ENCODE measurements at regions not wholly inside any gene's neighbourhood (a gene's known extent, or its start where the extent isn't known, plus 50 kb on each side); places are given as distances from the start of the nearest gene placed in this dataset.

DNA sequence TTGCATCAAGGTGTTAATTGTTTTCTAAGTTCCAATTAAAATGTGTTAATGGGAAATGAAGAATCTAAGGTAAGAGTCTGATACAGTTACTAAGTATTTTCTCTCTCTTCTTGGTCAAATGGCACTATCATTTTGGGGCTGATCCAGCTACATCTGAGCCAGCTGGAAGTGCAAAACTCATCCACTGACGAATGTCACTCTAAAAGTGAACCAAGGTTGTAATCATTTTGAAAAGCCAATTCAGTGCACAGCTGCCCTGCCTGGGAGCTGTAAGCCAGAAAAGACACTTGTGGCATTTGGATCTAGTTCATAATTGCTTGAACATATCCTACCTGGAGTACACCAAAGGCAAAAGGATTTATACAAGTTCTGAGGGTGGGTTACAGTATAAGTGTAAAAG, 1011.3 kb downstream of the AACS start:
- DNase-seq (ENCODE audit: low read depth in 2 of 2): no peak

- no peak for DNase-seq (ENCODE audit: low read depth in 2 of 2)
Measured at GRCh38 chr12:126083926-126084325, 1018.7 kb downstream of the AACS start.

DNA sequence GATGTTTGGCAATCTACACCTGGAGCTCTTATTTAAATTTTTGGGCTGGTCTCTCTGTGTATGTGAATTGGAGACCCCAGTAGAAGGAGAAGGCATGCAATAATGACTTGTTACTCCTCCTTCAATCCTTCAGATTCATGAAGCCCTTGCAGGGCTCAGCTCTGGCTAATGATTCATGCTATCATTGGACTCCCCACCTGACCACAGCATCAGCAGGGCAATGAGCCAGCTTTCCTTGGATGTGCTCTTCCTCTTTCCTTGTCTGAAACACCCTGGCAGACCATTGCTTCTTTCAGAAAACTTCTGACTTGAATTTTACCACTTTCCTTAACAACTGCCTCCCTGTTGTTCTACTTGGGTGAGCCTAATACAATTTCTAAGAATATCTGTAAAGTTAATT, 1019.2 kb downstream of the AACS start:
- no peak for DNase-seq (ENCODE audit: low read depth in 2 of 2)

DNA sequence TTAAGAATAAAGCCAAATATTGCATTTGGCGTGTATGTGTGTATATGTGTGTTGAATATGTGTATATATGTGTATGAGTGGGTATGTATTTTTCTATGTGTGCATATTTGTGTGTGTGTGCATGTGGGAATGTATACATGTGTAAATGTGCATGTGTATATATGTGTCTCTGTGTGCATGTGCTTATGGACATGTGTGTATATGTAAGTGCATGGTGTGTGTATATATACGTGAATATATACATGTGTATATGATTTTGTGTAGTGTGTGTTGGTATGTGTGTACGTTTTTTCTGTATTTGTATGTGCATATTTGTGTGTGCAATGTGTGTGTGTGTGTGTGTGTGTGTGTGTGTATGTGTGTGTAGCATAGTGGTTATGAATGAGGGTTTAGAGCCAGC, 1021.0 kb downstream of the AACS start:
- DNase-seq (ENCODE audit: low read depth in 2 of 2): no peak

DNA sequence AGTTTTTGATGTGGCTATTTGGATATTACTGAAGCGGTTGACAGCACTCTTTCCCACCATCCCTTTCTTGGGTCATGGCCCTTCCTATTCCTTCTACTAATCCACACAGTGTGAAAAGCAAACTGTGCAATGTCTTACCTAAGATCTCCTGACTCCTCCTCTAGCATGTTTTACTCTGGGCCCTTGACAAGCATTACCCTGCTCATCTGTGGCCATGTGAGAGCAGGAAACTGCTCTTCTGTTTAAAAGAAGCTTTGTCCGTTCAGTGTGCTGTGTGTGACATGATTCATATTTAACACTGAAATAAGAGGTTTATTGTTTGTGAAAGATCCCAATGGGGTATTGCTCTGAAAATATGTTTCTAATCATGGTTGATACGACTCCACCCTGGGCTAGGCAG, 1022.5 kb downstream of the AACS start:
- DNase-seq (ENCODE audit: low read depth in 2 of 2): no peak

GRCh38 chr12:126093908-126094307, 1028.7 kb downstream of the AACS start:
- peak; percentile 6 to 8 for DNase-seq (ENCODE audit: low read depth in 2 of 2)

- no peak for DNase-seq (ENCODE audit: low read depth in 2 of 2)
Measured at GRCh38 chr12:126095748-126096510, 1030.7 kb downstream of the AACS start.

GRCh38 chr12:126106706-126107105, 1041.5 kb downstream of the AACS start:
- DNase-seq (ENCODE audit: low read depth in 2 of 2): no peak

DNA sequence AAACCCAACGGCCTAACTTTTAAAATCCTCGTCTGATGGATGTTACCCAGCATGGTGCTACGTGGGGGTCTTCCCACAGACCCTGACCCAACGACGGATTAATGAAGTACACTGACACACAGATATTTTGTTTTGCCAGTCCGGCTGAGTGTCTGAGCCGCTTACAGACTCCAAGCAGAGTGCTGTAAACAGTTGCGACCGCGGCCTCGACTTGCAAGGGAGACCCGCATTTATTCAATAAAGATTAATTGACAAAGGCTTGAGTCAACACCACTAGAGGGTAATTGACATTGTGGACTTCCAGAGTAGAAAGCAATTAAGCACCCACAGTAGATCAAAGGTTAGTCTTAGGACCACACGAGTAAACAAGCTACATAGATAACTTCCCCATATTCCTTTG, 1042.4 kb downstream of the AACS start:
- no peak for DNase-seq (ENCODE audit: low read depth in 2 of 2)

- DNase-seq (ENCODE audit: low read depth in 2 of 2): no peak
Measured at GRCh38 chr12:126108247-126108646, 1043.0 kb downstream of the AACS start.

- DNase-seq (ENCODE audit: low read depth in 2 of 2): no peak
Measured at GRCh38 chr12:126112141-126112540, 1046.9 kb downstream of the AACS start.

- no peak for DNase-seq (ENCODE audit: low read depth in 2 of 2)
Measured at GRCh38 chr12:126112849-126113248, 1047.6 kb downstream of the AACS start.

GRCh38 chr12:126114441-126114840, 1049.2 kb downstream of the AACS start:
- no peak for DNase-seq (ENCODE audit: low read depth in 2 of 2)

DNA sequence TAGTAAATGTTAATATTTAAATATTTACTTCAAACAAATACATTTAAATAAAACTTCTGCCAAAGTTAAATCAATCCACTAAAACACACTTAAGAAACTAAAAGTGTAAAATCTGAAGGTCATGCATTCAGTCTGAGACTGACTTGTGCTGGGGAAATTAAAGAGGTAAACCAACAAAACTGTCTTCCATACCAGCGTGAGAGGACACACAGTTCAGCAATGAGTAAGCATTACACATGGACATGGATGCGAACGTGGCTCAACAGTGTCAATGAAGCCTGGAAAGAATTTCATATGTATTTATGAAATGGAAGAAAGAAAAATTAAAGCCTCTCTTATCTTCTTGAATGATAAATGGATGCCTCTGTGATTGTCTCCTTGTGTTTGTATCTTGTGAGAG, 1052.3 kb downstream of the AACS start:
- no peak for DNase-seq (ENCODE audit: low read depth in 2 of 2)

GRCh38 chr12:126139355-126139754, 1074.1 kb downstream of the AACS start:
- no peak for DNase-seq (ENCODE audit: low read depth in 2 of 2)

GRCh38 chr12:126144603-126145002, 1079.4 kb downstream of the AACS start:
- DNase-seq (ENCODE audit: low read depth in 2 of 2): no peak

DNA sequence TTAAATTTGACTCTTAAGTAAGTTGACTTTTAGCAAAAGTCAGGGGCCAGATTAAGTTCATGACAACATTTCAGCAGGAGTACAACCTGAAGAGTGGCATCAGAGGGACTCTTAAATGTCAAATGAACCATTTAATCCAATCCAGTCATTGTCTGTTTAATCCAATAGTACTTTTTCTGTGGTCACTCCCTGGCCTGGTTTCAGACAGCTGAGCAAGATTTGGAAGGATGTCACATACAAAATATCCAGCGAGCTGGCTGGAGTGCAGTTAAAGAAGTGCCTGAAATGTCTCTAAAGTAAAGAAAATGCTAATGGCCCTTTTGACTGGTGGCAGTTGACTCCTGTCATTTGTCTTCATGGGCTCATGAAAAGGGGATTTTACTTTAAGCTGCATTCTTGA, 1082.1 kb downstream of the AACS start:
- no peak for DNase-seq (ENCODE audit: low read depth in 2 of 2)

DNA sequence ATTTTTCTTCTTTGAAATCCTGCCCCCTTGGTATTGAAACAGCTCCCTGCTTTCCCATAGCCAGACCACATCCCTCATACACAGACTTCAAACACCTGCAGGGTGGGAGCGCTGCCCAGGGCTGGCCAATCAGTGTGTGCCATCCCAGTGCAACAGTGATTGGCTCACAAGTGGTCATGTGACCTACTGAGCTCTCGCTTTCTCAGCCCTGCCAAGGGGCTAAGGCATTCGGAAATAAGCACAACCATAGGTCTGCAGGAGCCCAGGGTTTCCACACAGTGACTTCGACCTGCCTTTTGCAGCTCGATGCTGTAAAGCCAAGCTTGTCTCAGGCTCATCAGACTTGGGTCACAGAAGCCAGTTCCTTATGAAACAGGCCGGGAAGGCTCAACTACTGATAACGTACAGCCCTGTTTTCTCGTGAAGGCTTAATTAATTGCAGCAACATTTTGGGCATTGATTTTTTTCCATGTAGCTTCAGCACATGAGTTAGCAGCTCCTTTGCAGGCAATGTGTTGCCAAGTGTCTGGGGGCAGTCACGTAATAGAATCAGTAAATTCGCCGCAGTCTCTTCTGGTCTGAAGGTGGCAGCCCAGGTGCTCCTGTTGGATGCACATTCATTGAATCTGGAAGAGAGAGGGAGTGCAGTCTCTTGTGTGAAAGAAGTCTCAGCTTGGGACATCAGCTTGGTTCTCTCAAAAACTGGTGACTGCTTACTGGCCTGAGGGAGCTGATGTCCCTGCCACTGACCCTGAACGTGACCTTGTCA, 1091.8 kb downstream of the AACS start:
- DNase-seq (ENCODE audit: low read depth in 2 of 2): no peak

- no peak for DNase-seq (ENCODE audit: low read depth in 2 of 2)
Measured at GRCh38 chr12:126157575-126157966, 1092.3 kb downstream of the AACS start.

GRCh38 chr12:126159139-126159538, 1093.9 kb downstream of the AACS start:
- DNase-seq (ENCODE audit: low read depth in 2 of 2): no peak

GRCh38 chr12:126160912-126161311, 1095.7 kb downstream of the AACS start:
- no peak for DNase-seq (ENCODE audit: low read depth in 2 of 2)

DNA sequence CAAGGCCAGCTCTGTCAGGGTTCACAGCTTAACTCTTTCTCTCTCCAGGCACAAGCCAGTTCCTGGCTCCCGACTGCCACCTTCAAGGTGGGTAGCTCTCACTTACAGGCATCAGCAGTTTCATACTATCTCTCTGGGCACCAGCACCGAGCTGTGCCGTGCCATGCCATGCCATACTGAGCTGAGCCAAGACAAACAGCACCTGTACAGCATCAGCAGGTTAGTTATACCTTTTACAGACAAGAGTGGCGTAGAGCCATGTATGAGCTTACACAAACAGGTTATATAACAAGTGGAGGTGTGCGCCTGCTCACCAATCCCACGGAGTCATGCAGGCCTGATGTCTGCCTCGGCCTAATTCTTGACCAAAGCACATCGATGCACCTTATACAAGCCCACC, 1098.7 kb downstream of the AACS start:
- DNase-seq (ENCODE audit: low read depth in 2 of 2): no peak

DNA sequence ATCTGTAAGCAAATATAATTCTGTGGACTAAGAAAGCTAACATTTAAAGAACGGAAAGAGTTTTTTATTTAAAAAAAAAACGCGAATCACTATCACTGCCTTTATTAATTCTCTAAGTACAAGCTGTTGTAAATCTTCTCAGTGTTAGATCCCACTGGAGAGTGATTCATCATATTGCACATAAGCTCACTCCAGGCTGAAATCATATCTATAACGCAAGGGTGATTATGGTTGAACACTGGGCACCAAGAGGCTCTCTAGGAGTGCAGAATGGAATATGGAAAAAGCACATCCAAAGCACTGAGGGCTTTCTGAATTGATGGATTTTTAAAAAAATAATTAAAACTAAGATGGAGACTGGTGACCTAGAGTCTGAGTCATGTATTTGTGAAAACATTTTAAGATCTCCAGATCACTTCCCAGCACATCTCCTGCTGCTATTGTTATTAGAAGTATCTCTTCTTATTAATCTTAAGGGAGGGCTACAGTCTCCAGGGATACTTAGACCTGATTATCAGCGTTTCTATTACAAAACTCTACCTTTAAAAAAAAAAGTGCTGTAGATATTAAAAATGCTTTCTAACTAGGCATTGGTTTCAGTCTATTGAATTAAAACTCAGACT, 1106.8 kb downstream of the AACS start:
- no peak for DNase-seq (ENCODE audit: low read depth in 2 of 2)

Measured in lung microvascular endothelial cell (primary cell).